ENCODE measurements at regions not wholly inside any gene's neighbourhood (a gene's known extent, or its start where the extent isn't known, plus 50 kb on each side); places are given as distances from the start of the nearest gene placed in this dataset.

GRCh38 chr2:150585221-150585971 is 97.9 kb upstream of the RND3 start:
- no peak for DNase-seq (ENCODE audit: low spot score)

GRCh38 chr2:150584081-150584480 is 96.6 kb upstream of the RND3 start:
- DNase-seq (ENCODE audit: low spot score): no peak

GRCh38 chr2:150581717-150582472 is 94.4 kb upstream of the RND3 start:
- DNase-seq (ENCODE audit: low spot score): no peak

GRCh38 chr2:150578481-150578880 is 91.0 kb upstream of the RND3 start:
- no peak for DNase-seq (ENCODE audit: low spot score)

DNA sequence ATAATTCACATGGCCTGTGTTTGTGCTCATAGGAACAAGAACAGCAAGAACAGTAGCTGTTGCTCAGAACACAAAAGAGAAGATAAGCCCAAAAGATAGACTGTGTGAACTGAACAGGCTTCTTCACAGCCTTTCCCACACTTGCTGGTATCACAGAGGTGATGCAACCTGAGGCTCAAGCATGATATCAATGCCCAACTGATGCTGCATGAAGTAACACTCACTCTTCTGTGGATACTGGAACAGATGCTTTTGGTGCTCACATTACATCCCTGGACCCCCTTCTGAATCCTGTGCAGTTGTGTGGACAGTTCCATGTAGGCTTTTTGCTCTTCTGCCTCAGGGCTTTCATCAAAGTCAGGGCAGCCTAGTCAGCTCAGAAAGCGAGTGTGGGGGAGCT is 88.4 kb upstream of the RND3 start:
- DNase-seq (ENCODE audit: low spot score): no peak

- no peak for DNase-seq (ENCODE audit: low spot score)
Measured at GRCh38 chr2:150572961-150573395, 85.5 kb upstream of the RND3 start.

DNA sequence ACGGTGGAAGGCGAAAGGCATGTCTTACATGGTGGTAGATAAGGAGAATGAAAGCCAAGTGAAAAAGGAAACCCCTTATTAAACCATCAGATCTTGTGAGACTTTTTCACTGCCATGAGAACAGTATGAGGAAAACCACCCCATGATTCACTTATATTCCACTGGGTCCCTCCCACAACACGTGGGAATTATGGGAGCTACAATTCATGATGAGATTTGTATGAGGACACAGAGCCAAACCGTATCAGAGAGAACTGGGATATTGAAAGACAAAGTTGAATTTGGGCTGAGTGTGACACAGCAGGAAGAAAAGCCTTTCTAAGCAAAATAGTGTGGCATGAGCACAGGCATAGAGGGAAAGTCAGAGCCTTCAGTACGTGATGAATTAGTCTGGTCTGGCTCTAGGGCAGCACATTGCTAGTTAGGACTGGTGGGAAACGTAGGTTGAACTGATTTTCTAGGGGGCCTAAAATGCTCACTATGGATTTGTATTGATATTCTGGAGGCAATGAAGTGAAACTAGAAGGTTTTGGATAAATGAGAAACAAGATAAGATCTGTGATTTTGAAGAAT is 84.8 kb upstream of the RND3 start:
- no peak for DNase-seq (ENCODE audit: low spot score)

DNA sequence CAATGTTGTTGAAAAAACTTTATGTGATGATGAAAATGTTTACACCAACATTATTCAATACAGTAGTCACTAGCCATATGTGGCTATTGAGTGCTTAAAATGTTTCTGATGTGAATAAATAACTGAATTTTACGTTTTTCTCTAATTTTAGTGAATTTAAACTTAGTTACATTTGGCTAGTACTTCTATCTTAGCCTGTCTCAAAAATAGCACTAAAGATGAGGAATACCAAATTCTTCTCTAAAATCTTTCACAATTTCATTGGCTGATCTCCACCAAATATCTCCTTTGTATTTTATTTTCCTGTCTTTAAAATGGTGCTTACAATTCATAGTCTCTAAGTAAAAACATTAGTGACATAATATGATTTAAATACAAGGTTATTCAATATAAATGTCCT is 83.7 kb upstream of the RND3 start:
- DNase-seq (ENCODE audit: low spot score): no peak

GRCh38 chr2:150570712-150571111 is 83.2 kb upstream of the RND3 start:
- peak; percentile 92 for DNase-seq (ENCODE audit: low spot score)

DNA sequence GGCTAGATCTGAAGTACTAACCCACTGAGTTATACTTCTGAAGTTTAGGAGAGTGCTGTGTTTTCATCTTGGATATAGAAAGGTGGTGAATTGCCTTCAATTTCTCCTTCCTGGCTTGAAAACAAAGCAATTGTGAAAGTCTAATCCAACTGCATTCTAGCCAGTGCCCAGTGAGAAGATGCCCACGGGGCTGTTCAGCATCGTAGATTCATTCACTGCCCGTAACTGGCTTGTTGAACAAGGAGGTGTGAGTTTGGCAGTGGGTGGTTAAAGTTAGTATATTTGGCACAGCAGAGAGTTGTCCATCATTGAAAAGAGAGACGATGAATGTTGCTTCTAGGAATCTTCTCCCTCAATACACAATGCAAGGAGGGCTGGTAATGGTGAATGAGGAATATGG is 82.3 kb upstream of the RND3 start:
- no peak for DNase-seq (ENCODE audit: low spot score)

DNA sequence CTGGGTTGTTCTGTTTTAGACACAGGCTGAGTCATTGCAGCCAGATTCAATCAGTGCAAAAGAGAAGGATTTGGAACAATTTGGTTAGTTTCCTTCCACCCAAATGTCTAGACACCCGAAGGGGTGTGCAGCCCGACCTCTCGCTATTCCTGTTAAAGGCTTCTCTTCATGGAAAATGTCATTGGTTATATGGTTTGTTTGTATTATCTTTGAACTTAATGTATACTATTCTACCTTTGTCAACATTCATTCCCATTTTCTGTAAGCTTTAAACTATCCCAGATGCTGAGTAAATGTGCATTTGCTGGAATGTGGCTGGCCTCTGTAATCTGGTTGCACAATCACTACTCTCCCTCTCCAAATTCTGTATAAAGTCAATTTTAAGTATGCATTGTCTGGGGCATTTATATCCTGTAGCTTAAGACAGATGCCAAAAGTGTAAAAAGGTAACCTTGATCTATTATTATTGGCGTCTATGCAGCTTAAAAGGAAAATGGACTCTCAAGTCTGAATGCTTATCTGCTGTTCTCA is 80.4 kb upstream of the RND3 start:
- no peak for DNase-seq (ENCODE audit: low spot score)

- no peak for DNase-seq (ENCODE audit: low spot score)
Measured at GRCh38 chr2:150566289-150566688, 78.8 kb upstream of the RND3 start.

DNA sequence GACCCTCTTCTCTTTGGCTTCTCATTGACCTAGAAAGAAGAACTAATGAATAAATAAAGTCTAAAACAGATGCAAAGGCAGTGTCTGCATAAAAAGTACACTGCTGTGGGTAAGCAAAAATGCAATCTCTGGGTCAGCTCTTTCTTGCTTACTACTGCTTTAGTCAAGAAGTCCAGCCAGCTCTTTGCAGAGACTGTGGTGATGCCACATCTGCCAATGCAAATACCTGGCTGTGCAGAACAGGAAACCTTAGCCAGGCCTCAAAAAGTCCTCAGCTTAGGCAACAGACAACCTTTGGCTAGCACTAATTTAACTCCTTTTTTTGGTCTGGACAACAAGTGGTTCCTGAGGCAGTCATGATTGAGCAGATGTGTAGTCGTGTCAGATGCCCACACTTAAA is 73.6 kb upstream of the RND3 start:
- no peak for DNase-seq (ENCODE audit: low spot score)

DNA sequence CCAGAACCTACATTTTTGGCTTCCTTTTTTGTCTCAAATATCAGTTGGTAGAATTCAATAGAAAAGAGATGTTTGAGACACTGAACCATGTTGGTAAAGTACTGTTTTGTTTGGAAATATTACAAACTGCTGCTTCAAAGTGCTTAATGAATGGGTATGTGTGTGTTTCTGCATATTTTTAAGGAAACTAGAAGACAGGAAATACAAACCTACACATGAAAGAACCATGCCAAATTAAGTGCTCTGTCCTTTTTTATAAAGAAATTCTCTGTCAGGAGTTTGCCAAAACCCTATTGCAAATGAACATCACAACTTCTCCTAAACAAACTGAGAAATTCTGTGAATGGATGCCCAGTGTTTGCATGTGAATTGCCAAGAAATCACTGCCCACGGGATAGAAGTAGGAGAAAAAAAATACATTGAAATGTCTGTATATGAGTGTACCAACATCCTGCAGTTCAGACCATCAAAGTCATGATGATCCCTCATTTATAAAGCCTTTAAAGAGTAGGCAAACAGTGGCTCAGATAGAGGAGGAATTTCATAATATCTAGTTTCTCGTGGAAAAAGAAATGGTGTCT is 69.6 kb upstream of the RND3 start:
- peak; percentile 83 for DNase-seq (ENCODE audit: low spot score)

DNA sequence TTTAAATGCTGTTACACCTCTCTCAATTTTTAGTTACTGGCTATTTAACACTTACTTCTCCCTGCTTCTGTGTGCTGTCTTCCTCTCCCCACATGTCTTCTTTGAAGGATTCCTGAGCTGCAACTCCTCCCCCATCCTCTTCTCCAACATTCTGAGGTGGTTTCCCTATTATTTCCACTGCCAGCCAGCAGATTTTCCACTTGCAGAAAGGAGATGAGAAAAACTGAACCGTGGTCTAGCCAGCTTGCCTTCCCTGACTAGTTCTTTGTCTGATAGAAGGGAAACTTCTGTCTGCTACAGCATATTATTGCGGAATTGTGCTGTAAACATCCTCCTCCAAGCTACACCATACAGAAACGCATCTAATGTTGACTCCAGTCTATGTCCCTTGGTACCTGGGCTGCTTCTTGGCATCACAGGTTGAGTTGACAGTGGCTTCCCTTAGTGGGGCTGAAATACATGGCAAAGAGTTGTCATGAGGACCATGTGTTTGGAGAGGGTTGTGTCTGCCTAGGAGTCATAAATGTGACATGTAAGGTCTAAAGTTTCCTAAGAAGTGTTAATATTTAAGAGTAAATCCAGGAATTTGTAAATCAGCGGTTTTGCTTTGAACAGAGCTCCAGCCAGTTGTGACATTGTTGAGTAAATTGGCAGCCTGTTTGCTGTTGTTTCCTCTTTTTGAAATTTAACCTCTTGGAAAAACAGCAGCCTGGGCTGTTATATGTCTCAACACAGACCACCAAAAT is 68.3 kb upstream of the RND3 start:
- DNase-seq (ENCODE audit: low spot score): no peak

DNA sequence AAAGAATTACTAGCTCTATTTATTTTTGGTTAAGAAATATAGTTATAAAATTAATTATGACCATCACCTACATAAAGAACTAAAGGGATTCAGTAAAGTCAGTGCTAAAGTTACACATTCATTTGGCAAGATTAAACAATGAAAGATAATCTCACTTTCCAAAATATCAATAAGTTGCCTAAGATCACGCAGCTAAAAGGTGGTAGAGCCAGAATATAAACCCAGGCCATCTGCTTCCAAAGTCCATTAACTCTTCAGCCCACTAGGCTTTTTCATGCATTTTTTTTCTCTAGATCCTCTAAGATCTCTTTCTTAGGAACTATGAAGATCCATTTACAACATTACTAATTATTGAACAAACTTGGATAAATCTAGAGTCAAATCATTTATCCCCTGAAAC is 66.6 kb upstream of the RND3 start:
- DNase-seq (ENCODE audit: low spot score): no peak

DNA sequence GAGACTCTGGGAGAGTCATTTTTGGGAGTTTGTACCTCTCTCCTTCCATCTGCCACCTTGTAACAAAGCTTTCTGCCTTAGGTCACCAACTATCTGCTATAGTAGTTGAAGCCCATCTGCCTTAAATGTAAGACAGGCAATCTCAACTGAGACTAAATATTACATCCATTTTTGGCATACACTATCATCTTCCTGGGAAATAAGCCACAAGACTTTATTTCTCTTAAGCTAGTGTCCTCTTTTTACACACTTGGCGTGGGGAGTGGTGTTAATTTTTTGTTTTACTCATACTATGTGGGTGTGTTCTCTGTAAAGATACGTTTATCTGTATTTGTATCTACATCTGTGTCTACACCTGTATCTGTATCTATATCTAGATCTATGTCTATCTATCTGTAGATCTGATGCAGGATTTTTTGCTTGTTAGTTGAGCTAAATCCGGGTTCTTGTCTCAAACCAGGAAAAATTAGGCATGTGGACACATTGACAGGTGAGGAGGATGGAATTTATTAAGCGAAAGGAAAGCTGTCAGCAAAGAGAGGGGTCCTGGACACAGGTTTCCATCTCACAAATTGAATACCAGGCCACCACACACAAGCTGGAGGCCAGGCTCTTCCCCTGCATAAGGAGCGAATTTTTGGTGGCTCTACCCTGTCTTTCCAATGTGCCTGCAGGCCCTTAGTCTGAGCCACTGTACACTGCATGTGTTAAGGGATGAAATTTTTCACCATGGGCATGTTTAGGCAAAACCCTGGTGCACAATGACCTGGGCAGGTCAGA is 64.8 kb upstream of the RND3 start:
- DNase-seq (ENCODE audit: low spot score): no peak

DNA sequence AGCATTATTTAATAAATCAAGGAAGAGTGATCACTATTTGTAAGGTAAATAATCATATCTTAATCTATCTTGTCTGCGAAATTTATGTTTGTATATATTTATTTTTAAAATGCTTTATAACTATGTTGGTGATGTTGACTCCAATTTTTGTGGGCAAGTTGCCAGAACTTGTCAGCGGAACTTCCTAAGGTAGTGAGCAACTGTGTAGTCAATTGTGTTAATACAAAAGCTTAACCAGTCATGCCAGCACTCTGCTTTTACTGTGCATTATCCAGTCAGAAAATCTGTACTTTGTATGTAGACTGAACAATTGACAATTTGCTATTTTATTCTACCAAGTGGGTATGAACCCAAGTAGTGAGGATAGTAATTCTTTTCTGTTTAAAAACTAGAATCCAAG is 61.9 kb upstream of the RND3 start:
- no peak for DNase-seq (ENCODE audit: low spot score)

DNA sequence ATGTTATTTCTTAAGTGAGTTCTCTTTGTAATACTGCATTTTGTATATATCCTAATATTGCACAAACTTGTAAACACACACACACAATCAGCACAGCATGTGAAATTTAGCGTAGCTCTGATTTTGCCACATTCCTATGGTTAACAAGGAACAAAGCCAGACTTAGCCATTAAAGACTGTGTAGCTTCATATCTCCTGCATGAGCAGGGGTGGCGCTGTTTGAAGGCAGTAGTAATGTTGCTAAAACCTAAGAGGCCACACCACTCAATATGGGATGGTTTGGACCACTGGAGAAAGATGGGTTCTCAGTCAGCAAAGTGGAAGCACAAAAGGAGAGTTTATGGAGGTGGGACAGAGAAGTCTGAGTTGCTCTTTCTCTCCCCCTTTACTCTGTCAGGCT is 61.1 kb upstream of the RND3 start:
- DNase-seq (ENCODE audit: low spot score): peak; percentile 46

GRCh38 chr2:150545916-150546315 is 58.4 kb upstream of the RND3 start:
- DNase-seq (ENCODE audit: low spot score): no peak

- DNase-seq (ENCODE audit: low spot score): no peak
Measured at GRCh38 chr2:150544731-150545130, 57.3 kb upstream of the RND3 start.

Measured in COLO829 (cell line).